ENCODE measurements at regions not wholly inside any gene's neighbourhood (a gene's known extent, or its start where the extent isn't known, plus 50 kb on each side); places are given as distances from the start of the nearest gene placed in this dataset.

DNA sequence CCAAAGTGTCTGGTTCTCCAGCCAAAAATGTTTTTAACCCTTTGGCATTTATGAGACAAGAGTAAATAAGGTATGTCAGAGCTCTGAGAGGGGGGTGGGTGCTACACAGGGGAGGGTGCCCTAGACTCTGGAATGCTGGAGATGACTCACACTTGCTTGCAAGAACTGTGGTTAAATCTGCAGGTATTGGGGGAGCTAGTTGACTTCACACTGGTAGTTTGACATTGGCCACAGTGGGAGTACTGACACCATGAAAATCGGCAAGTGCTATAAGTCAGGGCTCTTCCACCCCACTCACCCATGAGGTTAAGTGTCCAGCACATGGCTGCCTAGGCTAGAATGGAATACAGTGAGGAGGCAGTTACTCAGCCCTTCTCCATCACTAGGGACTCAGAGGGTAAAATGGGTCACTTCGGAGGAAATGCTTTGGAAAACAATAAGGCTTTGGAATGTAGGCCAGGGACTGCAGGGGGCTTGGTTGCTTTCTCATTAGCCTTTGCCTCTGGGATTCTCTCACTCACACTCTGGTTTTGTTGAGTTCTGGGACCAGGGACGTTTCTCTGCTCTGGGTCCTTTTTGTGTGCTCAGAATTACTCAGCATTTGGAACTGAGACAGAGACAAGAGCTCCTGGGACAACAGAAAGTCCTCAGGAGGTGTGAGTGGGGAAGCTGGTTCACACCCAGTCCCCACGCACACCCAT is 91.6 kb downstream of the ACKR3 start:
- no peak for TF ChIP-seq CTCF (IDR thresholded peaks at IDR 0.05; ENCODE audit: poor library complexity)
- TF ChIP-seq EZH2 (IDR thresholded peaks at IDR 0.05; ENCODE audit: borderline replicate concordance): no peak
- TF ChIP-seq EZH2phosphoT487 (IDR thresholded peaks at IDR 0.05; ENCODE audit: low read depth, severe bottlenecking, unreplicated experiment): no peak
